Muscle of leg (tissue), 3 donors: ENCODE measurements at regions not wholly inside any gene's neighbourhood (a gene's known extent, or its start where the extent isn't known, plus 50 kb on each side); places are given as distances from the start of the nearest gene placed in this dataset.
"Not testable (repeated sequence)": the region's sequence is repeated elsewhere in the genome, so short reads cannot be mapped to it uniquely, and the experiment has no call there.

Experiments used
- DNase-seq: peaks from one replicate; pipeline ENCODE4 v3.0.0; 2013
- H3K27ac ChIP-seq: one replicate; pipeline ENCODE4 v1.5.1; 2013; ENCODE audit warnings: mild to moderate bottlenecking, low read length, control low read depth
- H3K27me3 ChIP-seq: one replicate; pipeline ENCODE4 v1.6.1; 2013; ENCODE audit warnings: low read length; ENCODE audit not compliant: control insufficient read depth, insufficient read depth
- H3K36me3 ChIP-seq: one replicate; pipeline ENCODE4 v1.6.1; 2013; ENCODE audit warnings: low read length; ENCODE audit not compliant: control insufficient read depth, insufficient read depth
- H3K4me1 ChIP-seq: one replicate; pipeline ENCODE4 v1.6.1; 2013; ENCODE audit warnings: low read length; ENCODE audit not compliant: control insufficient read depth, insufficient read depth
- H3K4me3 ChIP-seq: one replicate; pipeline ENCODE4 v1.5.1; 2013; ENCODE audit warnings: low read length, control low read depth
- H3K9me3 ChIP-seq: replicated peaks from 2 replicates; pipeline ENCODE4 v1.6.1; 2013; ENCODE audit warnings: low read depth, low read length; ENCODE audit not compliant: control insufficient read depth
- WGBS: methylation state at CpG from one replicate; pipeline ENCODE4 v1.1.5; 2013; ENCODE audit warnings: missing lambda C conversion rate; ENCODE audit not compliant: insufficient coverage; 5-methylcytosine and 5-hydroxymethylcytosine counted together

GRCh38 chr12:33205981-33206380, 233.6 kb downstream of the SYT10 start:
- H3K4me1 ChIP-seq: no peaks in the 10 kb centered on the region
- no CpG with 5 or more reads among the region's 2 CpGs for WGBS
- no peaks in the 10 kb centered on the region for H3K27me3 ChIP-seq
- no peak overlapping the region for H3K27ac ChIP-seq
- H3K9me3 ChIP-seq: peaks cover 7% of the 10 kb centered on the region
- peak; percentile 11 for DNase-seq
- no peak overlapping the region for H3K4me3 ChIP-seq
- no peaks in the 10 kb centered on the region for H3K36me3 ChIP-seq

- not testable (repeated sequence) for H3K9me3 ChIP-seq, DNase-seq, H3K27ac ChIP-seq, H3K4me1 ChIP-seq, H3K4me3 ChIP-seq, H3K27me3 ChIP-seq, H3K36me3 ChIP-seq
Observed at GRCh38 chr12:33194389-33194788, 245.2 kb downstream of the SYT10 start.

- WGBS: no CpG with 5 or more reads among the region's 4 CpGs
- H3K9me3 ChIP-seq: no peaks in the 10 kb centered on the region
Observed at GRCh38 chr12:33192226-33192625, 247.4 kb downstream of the SYT10 start.

GRCh38 chr12:33187409-33187808, 252.2 kb downstream of the SYT10 start:
- Histone ChIP-seq H3K4me3 (no peak overlapping the region), H3K27ac (no peak overlapping the region), H3K4me1 (no peaks in the 10 kb centered on the region), H3K36me3 (no peaks in the 10 kb centered on the region), H3K27me3 (no peaks in the 10 kb centered on the region), H3K9me3 (no peaks in the 10 kb centered on the region)
- DNase-seq: no peak

More at GRCh38 chr12:33192226-33192625, 247.4 kb downstream of the SYT10 start:
- Histone ChIP-seq H3K27ac (no peak overlapping the region), H3K4me1 (no peaks in the 10 kb centered on the region), H3K4me3 (no peak overlapping the region), H3K27me3 (no peaks in the 10 kb centered on the region), H3K36me3 (no peaks in the 10 kb centered on the region)
- no peak for DNase-seq

GRCh38 chr12:33184161-33184560, 255.5 kb downstream of the SYT10 start:
- Histone ChIP-seq H3K4me1 (no peaks in the 10 kb centered on the region), H3K4me3 (no peak overlapping the region), H3K9me3 (peaks cover 5% of the 10 kb centered on the region), H3K27me3 (no peaks in the 10 kb centered on the region), H3K36me3 (no peaks in the 10 kb centered on the region), H3K27ac (no peak overlapping the region)
- DNase-seq: peak; percentile 1
- WGBS: no CpG with 5 or more reads among the region's 3 CpGs

- H3K27ac ChIP-seq: no peak overlapping the region
- WGBS: no CpG with 5 or more reads among the region's 1 CpG
Observed at GRCh38 chr12:33182485-33182884, 257.1 kb downstream of the SYT10 start.

GRCh38 chr12:33180918-33181317, 258.7 kb downstream of the SYT10 start:
- H3K4me1 ChIP-seq: no peaks in the 10 kb centered on the region
- H3K36me3 ChIP-seq: no peaks in the 10 kb centered on the region
- peaks cover 7% of the 10 kb centered on the region for H3K9me3 ChIP-seq
- no peak overlapping the region for H3K27ac ChIP-seq
- DNase-seq: no peak
- no peak overlapping the region for H3K4me3 ChIP-seq
- no peaks in the 10 kb centered on the region for H3K27me3 ChIP-seq
- WGBS: 100% methylated on average over 1 of the region's 1 CpG

More at GRCh38 chr12:33182485-33182884, 257.1 kb downstream of the SYT10 start:
- DNase-seq: no peak
- Histone ChIP-seq H3K36me3 (no peaks in the 10 kb centered on the region), H3K4me3 (no peak overlapping the region), H3K9me3 (peaks cover 7% of the 10 kb centered on the region), H3K27me3 (no peaks in the 10 kb centered on the region), H3K4me1 (no peaks in the 10 kb centered on the region)

GRCh38 chr12:33166260-33166659, 269.7 kb upstream of the PKP2 start:
- not testable (repeated sequence) for DNase-seq, H3K27ac ChIP-seq, H3K27me3 ChIP-seq, H3K36me3 ChIP-seq, H3K4me1 ChIP-seq, H3K4me3 ChIP-seq
- no CpG with 5 or more reads among the region's 3 CpGs for WGBS
- peaks cover 11% of the 10 kb centered on the region for H3K9me3 ChIP-seq

GRCh38 chr12:33156042-33156441, 259.5 kb upstream of the PKP2 start:
- Histone ChIP-seq H3K4me1 (no peaks in the 10 kb centered on the region), H3K27ac (no peak overlapping the region), H3K9me3 (peaks cover 6% of the 10 kb centered on the region), H3K36me3 (no peaks in the 10 kb centered on the region), H3K27me3 (no peaks in the 10 kb centered on the region), H3K4me3 (no peak overlapping the region)
- no peak for DNase-seq
- WGBS: no CpG with 5 or more reads among the region's 4 CpGs

- not testable (repeated sequence) for H3K27ac ChIP-seq, H3K4me3 ChIP-seq, DNase-seq, H3K36me3 ChIP-seq, H3K4me1 ChIP-seq, H3K27me3 ChIP-seq
- 85% methylated on average over 4 of the region's 8 CpGs for WGBS
- H3K9me3 ChIP-seq: peaks cover 12% of the 10 kb centered on the region
Observed at GRCh38 chr12:33147292-33147691, 250.7 kb upstream of the PKP2 start.

GRCh38 chr12:33129500-33129899, 232.9 kb upstream of the PKP2 start:
- no peak for DNase-seq
- no peaks in the 10 kb centered on the region for H3K9me3 ChIP-seq
- H3K36me3 ChIP-seq: no peaks in the 10 kb centered on the region
- H3K4me1 ChIP-seq: no peaks in the 10 kb centered on the region
- no peaks in the 10 kb centered on the region for H3K27me3 ChIP-seq
- H3K4me3 ChIP-seq: no peak overlapping the region
- no peak overlapping the region for H3K27ac ChIP-seq
- WGBS: no CpG with 5 or more reads among the region's 1 CpG
